HEK293 (cell line): ENCODE measurements at regions not wholly inside any gene's neighbourhood (a gene's known extent, or its start where the extent isn't known, plus 50 kb on each side); places are given as distances from the start of the nearest gene placed in this dataset.

Experiments used
- ATF2 ChIP-seq: fragments of 450-650 bp; formaldehyde crosslinking; IDR thresholded peaks from 2 replicates; pipeline ENCODE4 v1.5.1; 2016; ENCODE audit warnings: missing biosample characterization, missing genetic modification characterization, low read depth
- BCL11A ChIP-seq: fragments of 450-650 bp; formaldehyde crosslinking; IDR thresholded peaks from 2 replicates; pipeline ENCODE4 v1.5.1; 2016; ENCODE audit warnings: low read depth, missing biosample characterization, missing genetic modification characterization
- CTCF ChIP-seq: fragments of 450-650 bp; formaldehyde crosslinking; IDR thresholded peaks from 2 replicates; pipeline ENCODE4 v1.5.1; 2016; ENCODE audit warnings: missing biosample characterization, missing genetic modification characterization
- HOXD13 ChIP-seq: sonication (generic); formaldehyde crosslinking; IDR thresholded peaks from 2 replicates; pipeline ENCODE4 v1.8.0; 2022; ENCODE audit warnings: missing genetic modification reagents, borderline replicate concordance
- KLF10 ChIP-seq: fragments of 450-650 bp; IDR thresholded peaks from 2 replicates; pipeline ENCODE4 v1.5.1; 2018; ENCODE audit warnings: missing biosample characterization, mild to moderate bottlenecking, missing genetic modification characterization
- MYNN ChIP-seq: fragments of 450-650 bp; formaldehyde crosslinking; IDR thresholded peaks from 2 replicates; pipeline ENCODE4 v1.5.1; 2016; ENCODE audit warnings: missing biosample characterization, missing genetic modification characterization, borderline replicate concordance
- RBAK ChIP-seq: fragments of 450-650 bp; formaldehyde crosslinking; IDR thresholded peaks from 2 replicates; pipeline ENCODE4 v1.5.1; 2016; ENCODE audit warnings: missing biosample characterization, missing genetic modification characterization
- REPIN1 ChIP-seq: fragments of 450-650 bp; formaldehyde crosslinking; IDR thresholded peaks from 2 replicates; pipeline ENCODE4 v1.5.1; 2017; ENCODE audit warnings: missing biosample characterization, missing genetic modification characterization, low read depth
- SETDB1 ChIP-seq: IDR thresholded peaks from one replicate; pipeline ENCODE4 v1.6.1; 2017; ENCODE audit warnings: mild to moderate bottlenecking, low read length, moderate library complexity, mixed read lengths; ENCODE audit not compliant: insufficient read length
- ZNF121 ChIP-seq: fragments of 450-650 bp; formaldehyde crosslinking; IDR thresholded peaks from 2 replicates; pipeline ENCODE4 v1.5.1; 2016; ENCODE audit warnings: missing biosample characterization, missing genetic modification characterization
- ZNF202 ChIP-seq: fragments of 450-650 bp; formaldehyde crosslinking; IDR thresholded peaks from 2 replicates; pipeline ENCODE4 v1.5.1; 2016; ENCODE audit warnings: missing biosample characterization, missing genetic modification characterization, borderline replicate concordance
- ZNF645 ChIP-seq: fragments of 450-650 bp; formaldehyde crosslinking; IDR thresholded peaks from 2 replicates; pipeline ENCODE4; 2016; ENCODE audit warnings: missing biosample characterization, missing genetic modification characterization
- ZNF707 ChIP-seq: fragments of 450-650 bp; formaldehyde crosslinking; IDR thresholded peaks from 2 replicates; pipeline ENCODE4 v1.5.1; 2016; ENCODE audit warnings: missing biosample characterization, missing genetic modification characterization

- TF ChIP-seq MYNN, result no peak
- no peak for TF ChIP-seq RBAK (tag by site-specific recombination)
- TF ChIP-seq BCL11A, result no peak
- TF ChIP-seq CTCF (tag by site-specific recombination), result no peak
- TF ChIP-seq HOXD13 (CRISPR knock-in tag), result no peak
- no peak for TF ChIP-seq ZNF645 (tag by site-specific recombination)
- TF ChIP-seq ZNF202 (tag by site-specific recombination), result no peak
- TF ChIP-seq ZNF707 (tag by site-specific recombination), result no peak
- no peak for TF ChIP-seq ZNF121 (tag by site-specific recombination)
- no peak for TF ChIP-seq ATF2 (tag by site-specific recombination)
- TF ChIP-seq REPIN1 (tag by site-specific recombination), result no peak
- no peak for TF ChIP-seq KLF10 (tag by site-specific recombination)
- TF ChIP-seq SETDB1, result no peak
Observed at GRCh38 chr12:126908765-126909142, 1358.2 kb upstream of the TMEM132C start.
